ENCODE measurements at regions not wholly inside any gene's neighbourhood (a gene's known extent, or its start where the extent isn't known, plus 50 kb on each side); places are given as distances from the start of the nearest gene placed in this dataset.

DNA sequence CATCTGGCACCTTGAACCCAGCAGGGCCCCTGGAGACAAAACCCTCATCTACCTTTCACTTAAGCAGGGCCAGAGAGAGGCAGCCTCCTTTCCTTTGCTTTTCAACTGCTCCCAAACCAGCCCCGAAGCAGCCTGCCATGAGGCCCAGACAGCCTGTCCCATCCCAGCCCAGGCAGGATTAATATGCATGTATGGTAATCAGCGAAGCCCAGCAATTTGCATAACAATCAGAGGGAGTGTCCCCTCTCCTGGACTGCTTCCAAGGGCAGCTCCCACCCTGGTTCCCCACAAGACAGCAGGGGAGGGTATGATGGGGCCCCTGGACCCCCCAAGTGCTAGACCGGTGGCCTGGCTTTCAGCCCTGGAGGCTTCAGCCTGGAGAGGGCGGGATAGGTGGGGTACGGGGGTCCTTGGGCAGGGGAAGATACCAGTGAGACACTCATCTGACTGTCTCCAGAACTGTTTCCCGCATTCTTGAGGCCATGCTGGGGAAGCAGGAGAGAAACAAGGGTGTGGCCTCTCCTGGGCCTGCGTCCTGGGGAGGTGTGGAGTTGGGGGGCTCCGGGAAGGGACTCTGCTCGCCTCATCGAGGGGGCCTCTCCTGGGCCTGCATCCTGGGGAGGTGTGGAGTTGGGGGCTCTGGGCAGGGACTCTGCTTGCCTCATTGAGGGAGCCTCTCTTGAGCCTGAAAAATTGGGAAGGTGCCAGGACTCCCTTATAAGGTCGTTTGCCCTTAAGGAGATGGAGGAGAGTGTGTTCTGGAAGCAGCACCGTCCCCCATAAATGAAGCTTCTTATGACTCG is 93.2 kb upstream of the PRR5 start:
- H3K9me3 ChIP-seq (ENCODE audit: control insufficient read depth in 4 of 4, insufficient read depth in 3 of 4, low read length in 3 of 4) = peaks cover 0 to 8% (median 4%) of the 10 kb centered on the region in 4 donors
- H3K27me3 ChIP-seq (ENCODE audit: control insufficient read depth in 3 of 3, insufficient read depth in 3 of 3, low read length in 2 of 3) = peaks cover 0 to 2% (median 0%) of the 10 kb centered on the region in 3 donors
- no peaks in the 10 kb centered on the region for H3K36me3 ChIP-seq (ENCODE audit: control insufficient read depth in 4 of 4, insufficient read depth in 4 of 4, low read length in 4 of 4)
- H3K4me3 ChIP-seq = no peak overlapping the region
- no peak overlapping the region for H3K9ac ChIP-seq (ENCODE audit: insufficient read depth in 1 of 2, low read length in 2 of 2)
- H3K27ac ChIP-seq (ENCODE audit: low read depth in 1 of 2, low read length in 1 of 2) = no peak overlapping the region
- ATAC-seq (ENCODE audit: insufficient read depth, low FRiP score) (no peak), DNase-seq (peak in 2 of 3 donors; percentile 59 to 79)
- TF ChIP-seq, protein P1, sequence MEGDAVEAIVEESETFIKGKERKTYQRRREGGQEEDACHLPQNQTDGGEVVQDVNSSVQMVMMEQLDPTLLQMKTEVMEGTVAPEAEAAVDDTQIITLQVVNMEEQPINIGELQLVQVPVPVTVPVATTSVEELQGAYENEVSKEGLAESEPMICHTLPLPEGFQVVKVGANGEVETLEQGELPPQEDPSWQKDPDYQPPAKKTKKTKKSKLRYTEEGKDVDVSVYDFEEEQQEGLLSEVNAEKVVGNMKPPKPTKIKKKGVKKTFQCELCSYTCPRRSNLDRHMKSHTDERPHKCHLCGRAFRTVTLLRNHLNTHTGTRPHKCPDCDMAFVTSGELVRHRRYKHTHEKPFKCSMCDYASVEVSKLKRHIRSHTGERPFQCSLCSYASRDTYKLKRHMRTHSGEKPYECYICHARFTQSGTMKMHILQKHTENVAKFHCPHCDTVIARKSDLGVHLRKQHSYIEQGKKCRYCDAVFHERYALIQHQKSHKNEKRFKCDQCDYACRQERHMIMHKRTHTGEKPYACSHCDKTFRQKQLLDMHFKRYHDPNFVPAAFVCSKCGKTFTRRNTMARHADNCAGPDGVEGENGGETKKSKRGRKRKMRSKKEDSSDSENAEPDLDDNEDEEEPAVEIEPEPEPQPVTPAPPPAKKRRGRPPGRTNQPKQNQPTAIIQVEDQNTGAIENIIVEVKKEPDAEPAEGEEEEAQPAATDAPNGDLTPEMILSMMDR (IDR thresholded peaks at IDR 0.05; ENCODE audit: control extremely low read depth, extremely low read depth) = no peak
- WGBS, 2 donors = 59 to 72% methylated on average over 13 of the region's 13 CpGs
- peaks cover 0 to 9% (median 0%) of the 10 kb centered on the region in 5 donors for H3K4me1 ChIP-seq (ENCODE audit: control insufficient read depth in 5 of 5, insufficient read depth in 5 of 5, low read length in 5 of 5)

DNA sequence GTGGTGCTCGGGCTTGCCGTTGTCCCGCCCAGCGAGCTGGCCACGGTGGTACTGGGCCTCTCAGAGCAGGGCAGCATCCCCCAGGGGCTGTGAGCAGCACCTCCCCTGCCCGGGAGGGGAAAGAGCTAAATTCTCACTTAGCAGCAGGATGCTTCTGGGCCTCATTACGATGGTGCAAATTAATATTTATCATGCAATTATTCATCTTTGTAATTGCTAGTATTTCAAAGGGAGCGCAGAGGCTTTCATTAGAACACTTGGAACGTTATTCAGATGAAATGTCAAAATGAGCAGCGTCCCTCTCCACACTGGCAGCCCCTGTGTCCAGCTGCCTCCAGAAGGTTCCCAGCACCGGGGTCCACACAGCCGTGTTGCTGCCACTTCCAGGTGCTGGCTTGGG is 95.9 kb upstream of the PRR5 start:
- peaks cover 0 to 9% (median 0%) of the 10 kb centered on the region in 5 donors for H3K4me1 ChIP-seq (ENCODE audit: control insufficient read depth in 5 of 5, insufficient read depth in 5 of 5, low read length in 5 of 5)
- H3K36me3 ChIP-seq (ENCODE audit: control insufficient read depth in 4 of 4, insufficient read depth in 4 of 4, low read length in 4 of 4) = no peaks in the 10 kb centered on the region
- DNase-seq (no peak), ATAC-seq (ENCODE audit: insufficient read depth, low FRiP score) (no peak)
- peaks cover 0 to 2% (median 0%) of the 10 kb centered on the region in 3 donors for H3K27me3 ChIP-seq (ENCODE audit: control insufficient read depth in 3 of 3, insufficient read depth in 3 of 3, low read length in 2 of 3)
- WGBS, 2 donors = 63 to 69% methylated on average over 12 of the region's 12 CpGs
- H3K4me3 ChIP-seq = no peak overlapping the region
- TF ChIP-seq, protein P1 (IDR thresholded peaks at IDR 0.05; ENCODE audit: control extremely low read depth, extremely low read depth) = no peak
- peaks cover 0 to 8% (median 0%) of the 10 kb centered on the region in 4 donors for H3K9me3 ChIP-seq (ENCODE audit: control insufficient read depth in 4 of 4, insufficient read depth in 3 of 4, low read length in 3 of 4)
- no peak overlapping the region for H3K27ac ChIP-seq (ENCODE audit: low read depth in 1 of 2, low read length in 1 of 2)
- no peak overlapping the region for H3K9ac ChIP-seq (ENCODE audit: insufficient read depth in 1 of 2, low read length in 2 of 2)

DNA sequence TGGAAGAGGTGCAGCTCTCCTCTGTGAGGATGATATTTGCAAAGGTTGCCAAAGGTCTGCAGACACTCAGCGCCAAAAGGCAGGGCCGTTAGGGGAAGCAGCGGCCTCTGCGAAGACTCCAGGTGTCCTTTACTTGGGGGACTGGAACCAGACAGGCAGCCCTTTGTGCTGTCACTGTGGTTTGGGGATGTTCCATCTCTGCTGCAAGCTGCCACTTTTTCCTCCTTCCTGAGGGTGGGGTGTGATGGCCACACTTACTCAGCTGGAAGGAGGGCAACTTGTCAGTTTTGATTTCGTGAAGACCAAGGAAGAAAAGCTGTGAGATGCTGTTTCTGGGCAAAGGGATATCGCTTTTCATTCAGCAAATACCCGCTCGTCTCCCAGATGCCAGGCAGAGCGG is 96.5 kb upstream of the PRR5 start:
- H3K9ac ChIP-seq (ENCODE audit: insufficient read depth in 1 of 2, low read length in 2 of 2) = no peak overlapping the region
- ATAC-seq (ENCODE audit: insufficient read depth, low FRiP score) = no peak

More for the DNA sequence above, 96.5 kb upstream of the PRR5 start:
- Histone ChIP-seq H3K4me1 (ENCODE audit: control insufficient read depth in 5 of 5, insufficient read depth in 5 of 5, low read length in 5 of 5) (peaks cover 0 to 10% (median 0%) of the 10 kb centered on the region in 5 donors), H3K27ac (ENCODE audit: low read depth in 1 of 2, low read length in 1 of 2) (no peak overlapping the region), H3K9me3 (ENCODE audit: control insufficient read depth in 4 of 4, insufficient read depth in 3 of 4, low read length in 3 of 4) (peaks cover 0 to 8% (median 0%) of the 10 kb centered on the region in 4 donors), H3K36me3 (ENCODE audit: control insufficient read depth in 4 of 4, insufficient read depth in 4 of 4, low read length in 4 of 4) (no peaks in the 10 kb centered on the region), H3K27me3 (ENCODE audit: control insufficient read depth in 3 of 3, insufficient read depth in 3 of 3, low read length in 2 of 3) (peaks cover 0 to 2% (median 0%) of the 10 kb centered on the region in 3 donors), H3K4me3 (no peak overlapping the region)
- TF ChIP-seq, protein P1 (IDR thresholded peaks at IDR 0.05; ENCODE audit: control extremely low read depth, extremely low read depth) = no peak
- no peak for DNase-seq
- 39 to 58% methylated on average over 9 of the region's 9 CpGs for WGBS, 2 donors

Data from lung (tissue), 11 donors.